ENCODE measurements at regions not wholly inside any gene's neighbourhood (a gene's known extent, or its start where the extent isn't known, plus 50 kb on each side); places are given as distances from the start of the nearest gene placed in this dataset.
"Not testable (repeated sequence)": the region's sequence is repeated elsewhere in the genome, so short reads cannot be mapped to it uniquely, and the experiment has no call there.

GRCh38 chr4:4663028-4663427 lies 121.2 kb upstream of the STX18 start:
- no peak for DNase-seq

- DNase-seq: no peak
These were observed 120.4 kb upstream of the STX18 start for GRCh38 chr4:4662230-4662629.

- no peak for DNase-seq
These were observed 118.2 kb upstream of the STX18 start for GRCh38 chr4:4659871-4660651.

- no peak for DNase-seq
These were observed 116.2 kb upstream of the STX18 start for GRCh38 chr4:4658052-4658451.

- no peak for DNase-seq
These were observed 115.1 kb upstream of the STX18 start for GRCh38 chr4:4656977-4657376.

GRCh38 chr4:4655901-4656300 lies 114.1 kb upstream of the STX18 start:
- no peak for DNase-seq

GRCh38 chr4:4655011-4655410 lies 113.2 kb upstream of the STX18 start:
- no peak for DNase-seq

- DNase-seq: no peak
These were observed 110.2 kb upstream of the STX18 start for GRCh38 chr4:4651811-4652755.

GRCh38 chr4:4647041-4647440 lies 105.2 kb upstream of the STX18 start:
- no peak for DNase-seq

GRCh38 chr4:4645743-4646142 lies 103.9 kb upstream of the STX18 start:
- no peak for DNase-seq

GRCh38 chr4:4644277-4644676 lies 102.4 kb upstream of the STX18 start:
- not testable (repeated sequence) for DNase-seq

- not testable (repeated sequence) for DNase-seq
These were observed 101.9 kb upstream of the STX18 start for GRCh38 chr4:4643743-4644142.

- DNase-seq: no peak
These were observed 101.5 kb upstream of the STX18 start for GRCh38 chr4:4643306-4643705.

- no peak for DNase-seq
These were observed 100.7 kb upstream of the STX18 start for GRCh38 chr4:4642496-4643000.

- no peak for DNase-seq
These were observed 100.0 kb upstream of the STX18 start for GRCh38 chr4:4641661-4642495.

- DNase-seq: no peak
These were observed 99.4 kb upstream of the STX18 start for GRCh38 chr4:4641254-4641653.

GRCh38 chr4:4640692-4641091 lies 98.8 kb upstream of the STX18 start:
- DNase-seq: no peak

GRCh38 chr4:4639370-4639769 lies 97.5 kb upstream of the STX18 start:
- no peak for DNase-seq

GRCh38 chr4:4637710-4638109 lies 95.9 kb upstream of the STX18 start:
- no peak for DNase-seq

GRCh38 chr4:4633431-4633830 lies 91.6 kb upstream of the STX18 start:
- DNase-seq: no peak

- DNase-seq: no peak
These were observed 89.3 kb upstream of the STX18 start for GRCh38 chr4:4631150-4631549.

- DNase-seq: no peak
These were observed 86.1 kb upstream of the STX18 start for GRCh38 chr4:4627906-4628305.

GRCh38 chr4:4627111-4627510 lies 85.3 kb upstream of the STX18 start:
- DNase-seq: no peak

Measured in NCI-H1092 (cell line).